Neural crest cell (in vitro differentiated cells): ENCODE measurements at regions not wholly inside any gene's neighbourhood (a gene's known extent, or its start where the extent isn't known, plus 50 kb on each side); places are given as distances from the start of the nearest gene placed in this dataset.

Experiments used
- DNase-seq: peaks from one replicate; pipeline ENCODE4 v3.0.0; 2021; ENCODE audit warnings: low read depth, mixed read lengths, low spot score
- H3K27ac Mint-ChIP-seq: one replicate; pipeline ENCODE4 v1.8.0; 2021; ENCODE audit warnings: mild to moderate bottlenecking, mixed read lengths; ENCODE audit not compliant: unreplicated experiment
- H3K27me3 Mint-ChIP-seq: 2 replicates; pipeline ENCODE4 v1.8.0; 2021; ENCODE audit warnings: low read depth, mild to moderate bottlenecking, mixed read lengths
- H3K36me3 Mint-ChIP-seq: 2 replicates; pipeline ENCODE4 v1.8.0; 2021; ENCODE audit warnings: low read depth, mild to moderate bottlenecking, mixed read lengths
- H3K4me1 Mint-ChIP-seq: 2 replicates; pipeline ENCODE4 v1.8.0; 2021; ENCODE audit warnings: mixed read lengths
- H3K4me3 Mint-ChIP-seq: one replicate; pipeline ENCODE4 v1.8.0; 2021; ENCODE audit warnings: mild to moderate bottlenecking, mixed read lengths
- H3K9me3 Mint-ChIP-seq: 2 replicates; pipeline ENCODE4 v1.8.0; 2021; ENCODE audit warnings: mixed read lengths
- CTCF ChIP-seq: fragments of 200-600 bp; sonication (generic); conservative IDR thresholded peaks from 2 replicates; pipeline ENCODE4 v1.5.0; 2021; ENCODE audit warnings: antibody characterized with exemption, mild to moderate bottlenecking

GRCh38 chr1:30267046-30267445 lies 456.3 kb downstream of the MATN1 start:
- Mint-ChIP-seq H3K4me1 (no peaks in the 10 kb centered on the region), H3K27ac (no peak overlapping the region), H3K27me3 (peaks cover 13% of the 10 kb centered on the region), H3K9me3 (no peaks in the 10 kb centered on the region), H3K36me3 (no peaks in the 10 kb centered on the region), H3K4me3 (no peak overlapping the region)
- DNase-seq: no peak
- TF ChIP-seq CTCF: no peak

- H3K27me3 Mint-ChIP-seq: peaks cover 14% of the 10 kb centered on the region
- no peaks in the 10 kb centered on the region for H3K9me3 Mint-ChIP-seq
- no peaks in the 10 kb centered on the region for H3K36me3 Mint-ChIP-seq
- peak overlapping the region; percentile 97 for H3K27ac Mint-ChIP-seq
- TF ChIP-seq CTCF: no peak
- no peak for DNase-seq
- no peak overlapping the region for H3K4me3 Mint-ChIP-seq
- no peaks in the 10 kb centered on the region for H3K4me1 Mint-ChIP-seq
Measured at GRCh38 chr1:30265127-30266070, 458.0 kb downstream of the MATN1 start.

GRCh38 chr1:30264672-30265025 lies 458.7 kb downstream of the MATN1 start:
- TF ChIP-seq CTCF: no peak
- no peaks in the 10 kb centered on the region for H3K4me1 Mint-ChIP-seq
- no peaks in the 10 kb centered on the region for H3K36me3 Mint-ChIP-seq
- no peak for DNase-seq
- H3K9me3 Mint-ChIP-seq: no peaks in the 10 kb centered on the region
- H3K27ac Mint-ChIP-seq: no peak overlapping the region
- H3K27me3 Mint-ChIP-seq: peaks cover 9% of the 10 kb centered on the region
- H3K4me3 Mint-ChIP-seq: no peak overlapping the region

DNA sequence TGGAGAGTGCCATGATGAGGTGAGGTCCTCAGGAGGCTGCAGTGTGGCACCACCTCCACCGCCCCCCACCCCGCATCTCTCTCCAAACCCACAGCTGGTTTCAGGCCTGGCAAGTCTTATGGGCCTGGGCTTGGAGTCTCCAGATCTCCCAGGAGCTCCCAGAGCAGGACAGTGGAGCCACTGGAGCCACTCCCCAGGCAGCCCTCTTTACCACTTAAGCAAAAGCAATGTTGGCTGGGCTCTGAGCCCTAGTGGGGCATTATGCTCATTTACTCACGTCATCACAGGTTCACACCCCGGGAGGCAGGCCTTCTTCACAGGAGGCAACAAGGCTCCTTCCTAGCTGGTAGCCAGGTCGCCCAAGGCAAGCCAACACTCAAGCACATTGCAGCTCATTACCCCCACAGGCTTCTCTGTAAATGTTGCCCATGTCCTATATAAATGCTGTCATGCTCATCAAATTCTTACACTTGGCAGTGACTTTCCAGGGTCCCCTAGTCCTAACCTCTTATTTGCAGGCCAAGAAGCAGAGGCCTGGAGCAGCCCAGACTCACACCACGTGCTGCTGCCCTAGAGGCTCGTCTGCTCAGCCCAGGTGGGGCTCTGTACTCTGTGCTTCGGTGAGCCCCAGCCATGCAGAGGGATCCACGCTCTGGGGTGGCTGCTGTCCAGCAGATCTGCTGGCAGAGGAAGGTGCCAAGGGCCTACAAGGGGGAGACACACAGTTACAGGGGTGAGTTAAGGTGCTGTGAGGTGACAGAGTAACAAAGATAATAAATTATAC lies 459.3 kb downstream of the MATN1 start:
- H3K27ac Mint-ChIP-seq: no peak overlapping the region
- no peak for TF ChIP-seq CTCF
- H3K4me3 Mint-ChIP-seq: no peak overlapping the region
- DNase-seq: no peak
- H3K36me3 Mint-ChIP-seq: no peaks in the 10 kb centered on the region
- no peaks in the 10 kb centered on the region for H3K4me1 Mint-ChIP-seq
- no peaks in the 10 kb centered on the region for H3K9me3 Mint-ChIP-seq
- peaks cover 14% of the 10 kb centered on the region for H3K27me3 Mint-ChIP-seq

DNA sequence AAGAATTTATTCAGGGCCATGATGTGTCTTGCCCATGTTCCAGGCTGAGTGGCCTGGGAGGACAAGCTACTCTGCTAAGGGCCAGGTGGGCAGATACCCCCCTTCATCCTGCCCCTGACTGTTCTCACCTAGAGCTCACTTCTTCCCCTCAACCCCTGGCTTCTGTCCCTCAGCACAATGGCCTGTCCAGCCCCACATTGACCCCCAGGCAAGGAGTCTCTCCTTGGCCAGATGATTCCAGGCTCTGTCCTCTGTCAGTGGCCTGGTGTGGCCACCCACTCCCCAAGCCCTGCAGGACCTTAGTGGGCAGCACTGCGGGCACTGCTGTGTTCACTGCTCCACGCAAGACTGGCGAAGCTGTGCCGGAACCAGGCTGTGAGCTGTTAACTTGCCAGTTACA lies 460.0 kb downstream of the MATN1 start:
- no peak for TF ChIP-seq CTCF
- no peak overlapping the region for H3K27ac Mint-ChIP-seq
- no peaks in the 10 kb centered on the region for H3K36me3 Mint-ChIP-seq
- H3K27me3 Mint-ChIP-seq: peaks cover 18% of the 10 kb centered on the region
- no peaks in the 10 kb centered on the region for H3K4me1 Mint-ChIP-seq
- no peak for DNase-seq
- H3K4me3 Mint-ChIP-seq: no peak overlapping the region
- H3K9me3 Mint-ChIP-seq: no peaks in the 10 kb centered on the region
